MM.1S (cell line): ENCODE measurements at regions not wholly inside any gene's neighbourhood (a gene's known extent, or its start where the extent isn't known, plus 50 kb on each side); places are given as distances from the start of the nearest gene placed in this dataset.
"Not testable (repeated sequence)": the region's sequence is repeated elsewhere in the genome, so short reads cannot be mapped to it uniquely, and the experiment has no call there.

ENCODE experiments used
- DNase-seq: peaks from one replicate; pipeline ENCODE4 v3.0.0-alpha.2; 2015
- H2AFZ ChIP-seq: fragments of 300-600 bp; sonication (generic); 2 replicates; pipeline ENCODE4 v1.6.0; 2016; ENCODE audit warnings: antibody characterized with exemption, low read length
- H3F3A ChIP-seq: fragments of 300-600 bp; sonication (generic); 2 replicates; pipeline ENCODE4 v1.6.1; 2016; ENCODE audit warnings: mild to moderate bottlenecking, antibody characterized with exemption, low read length, moderate library complexity, mixed read lengths; ENCODE audit not compliant: insufficient read depth
- H3K27ac ChIP-seq: fragments of 300-600 bp; sonication (generic); 2 replicates; pipeline ENCODE4 v1.5.1; 2016; ENCODE audit warnings: mild to moderate bottlenecking, low read length
- H3K27me3 ChIP-seq: fragments of 300-600 bp; sonication (generic); replicated peaks from 2 replicates; pipeline ENCODE4 v1.6.0; 2016; ENCODE audit warnings: low read length; ENCODE audit not compliant: insufficient read depth
- H3K36me3 ChIP-seq: fragments of 300-600 bp; sonication (generic); replicated peaks from 2 replicates; pipeline ENCODE4 v1.6.1; 2016; ENCODE audit warnings: mild to moderate bottlenecking, low read length, mixed read lengths; ENCODE audit not compliant: insufficient read depth
- H3K4me1 ChIP-seq: fragments of 300-600 bp; sonication (generic); 2 replicates; pipeline ENCODE4 v1.6.1; 2016; ENCODE audit warnings: low read length, mixed read lengths
- H3K4me2 ChIP-seq: fragments of 300-600 bp; sonication (generic); 2 replicates; pipeline ENCODE4 v1.6.0; 2016; ENCODE audit warnings: low read depth, low read length
- H3K4me3 ChIP-seq: fragments of 300-600 bp; sonication (generic); 2 replicates; pipeline ENCODE4 v1.5.1; 2016; ENCODE audit warnings: low read length, mixed read lengths
- H3K79me2 ChIP-seq: fragments of 300-600 bp; sonication (generic); 2 replicates; pipeline ENCODE4 v1.6.1; 2016; ENCODE audit warnings: mixed run types, low read length, mixed read lengths
- H3K9ac ChIP-seq: fragments of 300-600 bp; sonication (generic); 2 replicates; pipeline ENCODE4 v1.6.1; 2016; ENCODE audit warnings: low read length, mixed read lengths
- H3K9me2 ChIP-seq: fragments of 300-600 bp; sonication (generic); replicated peaks from 2 replicates; pipeline ENCODE4 v1.6.1; 2016; ENCODE audit warnings: mild to moderate bottlenecking, low read length, mixed read lengths; ENCODE audit not compliant: insufficient read depth
- H3K9me3 ChIP-seq: fragments of 300-600 bp; sonication (generic); replicated peaks from 2 replicates; pipeline ENCODE4 v1.6.1; 2016; ENCODE audit warnings: mild to moderate bottlenecking, low read length, mixed read lengths; ENCODE audit not compliant: insufficient read depth
- H4K20me1 ChIP-seq: fragments of 300-600 bp; sonication (generic); 2 replicates; pipeline ENCODE4 v1.6.1; 2016; ENCODE audit warnings: mild to moderate bottlenecking, low read length, moderate library complexity, mixed read lengths; ENCODE audit not compliant: insufficient read depth
- CTCF ChIP-seq: fragments of 300-600 bp; sonication (generic); IDR thresholded peaks from 2 replicates; pipeline ENCODE4 v1.5.1; 2016; ENCODE audit warnings: antibody characterized with exemption, low read length, mixed read lengths
- EZH2 ChIP-seq: fragments of 300-600 bp; sonication (generic); optimal IDR thresholded peaks from 2 replicates; pipeline ENCODE3; 2017; ENCODE audit warnings: low read depth, mild to moderate bottlenecking, antibody characterized with exemption, low read length, mixed read lengths
- EZH2phosphoT487 ChIP-seq: fragments of 300-600 bp; sonication (generic); IDR thresholded peaks from 2 replicates; pipeline ENCODE4 v1.6.1; 2018; ENCODE audit warnings: antibody characterized with exemption, low read length

GRCh38 chr16:29320274-29320999 is 86.1 kb downstream of the NPIPB11 start:
- Histone ChIP-seq H3K9me3 (no peaks in the 10 kb centered on the region), H3K79me2 (no peaks in the 10 kb centered on the region), H3K4me1 (no peaks in the 10 kb centered on the region), H4K20me1 (no peaks in the 10 kb centered on the region), H3F3A (no peaks in the 10 kb centered on the region), H2AFZ (no peak overlapping the region), H3K36me3 (no peaks in the 10 kb centered on the region), H3K27ac (no peak overlapping the region), H3K27me3 (0 out of 2 replicates have a peak, but pooled peaks cover 3% of the 10 kb centered on the region), H3K4me2 (no peak overlapping the region), H3K9me2 (no peaks in the 10 kb centered on the region), H3K4me3 (no peak overlapping the region), H3K9ac (no peak overlapping the region)
- TF ChIP-seq EZH2 = no peak
- TF ChIP-seq EZH2phosphoT487 = no peak
- no peak for TF ChIP-seq CTCF
- DNase-seq = no peak

GRCh38 chr16:29319726-29320125 is 86.8 kb downstream of the NPIPB11 start:
- Histone ChIP-seq H3K9me3 (no peaks in the 10 kb centered on the region), H3K9ac (no peak overlapping the region), H4K20me1 (no peaks in the 10 kb centered on the region), H3F3A (no peaks in the 10 kb centered on the region), H3K36me3 (no peaks in the 10 kb centered on the region), H2AFZ (no peak overlapping the region), H3K27me3 (0 out of 2 replicates have a peak, but pooled peaks cover 4% of the 10 kb centered on the region), H3K4me3 (no peak overlapping the region), H3K9me2 (no peaks in the 10 kb centered on the region), H3K4me2 (no peak overlapping the region), H3K79me2 (no peaks in the 10 kb centered on the region), H3K4me1 (no peaks in the 10 kb centered on the region), H3K27ac (no peak overlapping the region)
- TF ChIP-seq EZH2 = no peak
- TF ChIP-seq EZH2phosphoT487 = no peak
- no peak for DNase-seq

- not testable (repeated sequence) for H3K4me2 ChIP-seq, H3F3A ChIP-seq
Observed at GRCh38 chr16:29318561-29318968, 87.9 kb downstream of the NPIPB11 start.

GRCh38 chr16:29318037-29318436 is 88.5 kb downstream of the NPIPB11 start:
- Histone ChIP-seq H3K9me2 (no peaks in the 10 kb centered on the region), H3K36me3 (no peaks in the 10 kb centered on the region), H3K9me3 (no peaks in the 10 kb centered on the region), H3K4me2 (no peak overlapping the region), H3K9ac (no peak overlapping the region), H3K27me3 (peaks cover 14% of the 10 kb centered on the region), H3K4me3 (no peak overlapping the region), H3F3A (no peaks in the 10 kb centered on the region), H3K79me2 (no peaks in the 10 kb centered on the region), H2AFZ (no peak overlapping the region), H3K27ac (no peak overlapping the region), H4K20me1 (no peaks in the 10 kb centered on the region), H3K4me1 (no peaks in the 10 kb centered on the region)
- peak; percentile 8 for DNase-seq
- no peak for TF ChIP-seq EZH2phosphoT487
- TF ChIP-seq CTCF = peak; percentile 15

More at GRCh38 chr16:29318561-29318968, 87.9 kb downstream of the NPIPB11 start:
- H3K27ac ChIP-seq, H3K9me2 ChIP-seq, H3K36me3 ChIP-seq, H3K4me3 ChIP-seq, H3K9ac ChIP-seq, H2AFZ ChIP-seq, H3K4me1 ChIP-seq, DNase-seq, H3K9me3 ChIP-seq, H3K79me2 ChIP-seq, H4K20me1 ChIP-seq: not testable (repeated sequence)
- H3K27me3 ChIP-seq = peaks cover 12% of the 10 kb centered on the region
